Left lung (tissue), 4 donors: ENCODE measurements at regions not wholly inside any gene's neighbourhood (a gene's known extent, or its start where the extent isn't known, plus 50 kb on each side); places are given as distances from the start of the nearest gene placed in this dataset.

Experiments used
- ATAC-seq: fragments of 200-7000 bp; cut with Tn5 transposase; one replicate; pipeline ENCODE4 v1.9.1; 2020; ENCODE audit warnings: moderate library complexity
- DNase-seq, 4 donors: peaks; one replicate each; pipeline ENCODE4 v3.0.0-alpha.2; 2013 to 2020
- H3K27ac ChIP-seq, 2 donors: fragments of 200-600 bp; sonication (generic) in 1 of 2; one replicate each; pipeline versions ENCODE4 v1.5.0 to v1.8.0; 2020 to 2021
- H3K27me3 ChIP-seq, 2 donors: fragments of 200-600 bp; sonication (generic) in 1 of 2; one replicate each; pipeline versions ENCODE4 v1.5.0 to v1.8.0; 2020 to 2021
- H3K36me3 ChIP-seq, 2 donors: fragments of 200-600 bp; sonication (generic) in 1 of 2; one replicate each; pipeline versions ENCODE4 v1.5.0 to v1.8.0; 2020 to 2021
- H3K4me1 ChIP-seq, 2 donors: fragments of 200-600 bp; one replicate each; pipeline ENCODE4 v1.8.0; 2021
- H3K4me3 ChIP-seq, 2 donors: fragments of 200-600 bp; sonication (generic) in 1 of 2; one replicate each; pipeline versions ENCODE4 v1.5.0 to v1.8.0; 2020 to 2021; ENCODE audit warnings: mild to moderate bottlenecking in 1 of 2
- H3K9me3 ChIP-seq, 2 donors: fragments of 200-600 bp; sonication (generic) in 1 of 2; one replicate each; pipeline versions ENCODE4 v1.5.0 to v1.8.0; 2020 to 2021
- CTCF ChIP-seq, 2 donors: fragments of 200-600 bp; sonication (generic) in 1 of 2; IDR thresholded peaks; one replicate each; pipeline versions ENCODE4 v1.5.0 to v1.8.0; 2021; ENCODE audit warnings: antibody characterized with exemption in 2 of 2
- intact Hi-C, 2 donors: fragments of 100-400 bp; cut with DNase I; formaldehyde crosslinking; loops; one replicate each; pipeline versions ENCODE4 v1.11.2 to v1.14.2; 2022
- donor health status: DM: no; HTN: yes; CAD: no.
- donor health status: DM: no; HTN: no; CAD: no.

DNA sequence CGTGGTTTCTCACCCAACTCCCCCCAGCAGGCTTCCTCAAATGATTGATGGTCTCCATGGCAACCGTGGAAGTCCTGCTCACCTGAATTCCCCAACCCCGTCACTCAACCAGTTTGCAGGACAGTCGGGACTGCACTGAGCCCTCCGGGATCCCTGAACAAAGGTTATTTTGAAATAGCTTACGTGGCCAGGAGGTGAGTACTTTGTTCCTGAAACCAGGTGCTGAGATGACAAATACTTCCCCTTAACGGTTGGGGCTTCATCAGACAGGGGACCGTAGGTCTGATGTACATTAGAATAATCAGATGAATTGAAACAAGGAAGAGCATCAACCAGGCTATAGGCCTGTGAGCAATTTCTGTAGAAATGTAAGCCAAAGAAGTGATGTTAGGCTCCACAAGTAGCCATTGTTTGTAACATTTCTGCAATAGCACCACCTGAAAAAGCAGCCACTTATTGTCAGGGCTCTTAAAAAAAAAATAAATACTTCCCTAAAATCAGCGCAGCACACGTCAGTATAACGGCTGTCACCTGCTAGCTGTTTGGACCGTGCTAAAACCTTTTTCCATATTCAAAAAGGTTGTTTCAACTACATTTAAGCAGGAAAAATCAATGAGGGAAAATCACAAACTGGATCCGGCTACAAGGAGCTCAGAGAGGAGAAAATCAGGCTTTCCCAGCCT lies 206.4 kb upstream of the ID2 start:
- intact Hi-C loops, result no loop called here
- Histone ChIP-seq H3K27ac (peak overlapping the region in 1 of 2 donors; percentile 51), H3K9me3 (no peaks in the 10 kb centered on the region), H3K4me3 (no peak overlapping the region), H3K36me3 (no peaks in the 10 kb centered on the region), H3K27me3 (no peaks in the 10 kb centered on the region), H3K4me1 (peaks cover 11 to 75% of the 10 kb centered on the region in 2 donors)
- no peak for TF ChIP-seq CTCF (IDR thresholded peaks at IDR 0.05)
- peak; percentile 37 for ATAC-seq
- DNase-seq, result no peak

- no peaks in the 10 kb centered on the region for H3K27me3 ChIP-seq
- H3K9me3 ChIP-seq, result no peaks in the 10 kb centered on the region
- H3K36me3 ChIP-seq, result no peaks in the 10 kb centered on the region
- ATAC-seq, result peak; percentile 44
- intact Hi-C loops, result no loop called here
- H3K4me3 ChIP-seq, result no peak overlapping the region
- no peak for DNase-seq
- no peak for TF ChIP-seq CTCF (IDR thresholded peaks at IDR 0.05)
- H3K27ac ChIP-seq, result peak overlapping the region; percentile 26 to 77
- peaks cover 11 to 70% of the 10 kb centered on the region in 2 donors for H3K4me1 ChIP-seq
These were observed 204.0 kb upstream of the ID2 start for GRCh38 chr2:8477552-8478470.

DNA sequence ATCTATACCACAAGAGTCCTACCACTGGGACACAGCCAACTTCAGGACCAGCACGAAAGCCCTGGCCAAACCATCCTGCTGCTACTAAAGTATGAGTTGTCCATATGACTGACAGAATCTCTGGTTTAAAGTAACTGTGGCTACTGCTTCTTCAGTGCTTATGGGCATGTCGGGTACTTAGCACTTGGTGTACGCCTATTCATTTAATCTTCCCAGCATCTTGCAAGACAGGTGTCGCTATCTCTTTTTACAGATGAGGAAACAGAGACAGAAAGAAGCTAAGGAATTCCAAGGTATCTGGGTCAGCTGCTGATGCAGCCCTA lies 203.4 kb upstream of the ID2 start:
- intact Hi-C loops, result no loop called here

GRCh38 chr2:8479298-8479697 lies 202.6 kb upstream of the ID2 start:
- DNase-seq, result no peak
- Histone ChIP-seq H3K36me3 (no peaks in the 10 kb centered on the region), H3K27ac (no peak overlapping the region), H3K4me3 (no peak overlapping the region), H3K4me1 (peaks cover 11 to 70% of the 10 kb centered on the region in 2 donors), H3K27me3 (no peaks in the 10 kb centered on the region), H3K9me3 (no peaks in the 10 kb centered on the region)
- no peak for ATAC-seq
- intact Hi-C loops, result no loop called here
- TF ChIP-seq CTCF (IDR thresholded peaks at IDR 0.05), result no peak

More for the DNA sequence above, 203.4 kb upstream of the ID2 start:
- peaks cover 11 to 70% of the 10 kb centered on the region in 2 donors for H3K4me1 ChIP-seq
- no peak for DNase-seq
- peak overlapping the region in 1 of 2 donors; percentile 77 for H3K27ac ChIP-seq
- TF ChIP-seq CTCF (IDR thresholded peaks at IDR 0.05), result no peak
- no peaks in the 10 kb centered on the region for H3K9me3 ChIP-seq
- ATAC-seq, result no peak
- H3K4me3 ChIP-seq, result no peak overlapping the region
- no peaks in the 10 kb centered on the region for H3K36me3 ChIP-seq
- H3K27me3 ChIP-seq, result no peaks in the 10 kb centered on the region

GRCh38 chr2:8480915-8481314 lies 200.9 kb upstream of the ID2 start:
- intact Hi-C loops, result no loop called here
- H3K27ac ChIP-seq, result no peak overlapping the region
- no peak for TF ChIP-seq CTCF (IDR thresholded peaks at IDR 0.05)
- no peaks in the 10 kb centered on the region for H3K9me3 ChIP-seq
- H3K36me3 ChIP-seq, result no peaks in the 10 kb centered on the region
- H3K4me1 ChIP-seq, result peaks cover 11 to 54% of the 10 kb centered on the region in 2 donors
- H3K27me3 ChIP-seq, result no peaks in the 10 kb centered on the region
- ATAC-seq (no peak), DNase-seq (no peak)
- no peak overlapping the region for H3K4me3 ChIP-seq
